NT2/D1 (cell line): ENCODE measurements at regions not wholly inside any gene's neighbourhood (a gene's known extent, or its start where the extent isn't known, plus 50 kb on each side); places are given as distances from the start of the nearest gene placed in this dataset.

Experiments
- YY1 ChIP-seq: IDR thresholded peaks from 2 replicates; pipeline ENCODE4 v1.6.1; 2011; ENCODE audit not compliant: insufficient read length, insufficient read depth
- ZNF274 ChIP-seq: IDR thresholded peaks from 2 replicates; pipeline ENCODE4 v1.6.1; 2011; ENCODE audit warnings: mild to moderate bottlenecking, low read depth, low read length

DNA sequence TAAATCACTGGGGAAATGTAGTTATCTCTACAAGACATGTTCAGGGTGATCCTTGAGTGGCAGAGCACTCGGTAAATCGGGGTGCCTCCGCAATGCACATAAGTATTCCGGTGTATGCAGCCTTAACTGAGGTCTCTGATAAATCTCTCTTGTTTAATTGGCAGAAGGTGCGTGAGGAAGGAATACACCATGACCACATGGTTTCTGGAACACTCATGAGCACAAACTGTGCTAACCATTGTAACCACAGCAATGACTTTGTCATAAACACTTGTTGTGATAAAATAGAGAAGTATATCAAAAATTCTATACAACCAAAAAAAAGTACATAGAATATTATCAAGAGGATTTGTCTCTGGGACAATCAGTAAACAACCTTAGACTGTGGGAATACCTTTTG, 146.8 kb upstream of the DIO2 start:
- TF ChIP-seq ZNF274 = no peak
- TF ChIP-seq YY1 = no peak
